ENCODE measurements at regions not wholly inside any gene's neighbourhood (a gene's known extent, or its start where the extent isn't known, plus 50 kb on each side); places are given as distances from the start of the nearest gene placed in this dataset.
A peak's percentile ranks its signal among the peaks of the same experiment; 100 is the strongest.

DNA sequence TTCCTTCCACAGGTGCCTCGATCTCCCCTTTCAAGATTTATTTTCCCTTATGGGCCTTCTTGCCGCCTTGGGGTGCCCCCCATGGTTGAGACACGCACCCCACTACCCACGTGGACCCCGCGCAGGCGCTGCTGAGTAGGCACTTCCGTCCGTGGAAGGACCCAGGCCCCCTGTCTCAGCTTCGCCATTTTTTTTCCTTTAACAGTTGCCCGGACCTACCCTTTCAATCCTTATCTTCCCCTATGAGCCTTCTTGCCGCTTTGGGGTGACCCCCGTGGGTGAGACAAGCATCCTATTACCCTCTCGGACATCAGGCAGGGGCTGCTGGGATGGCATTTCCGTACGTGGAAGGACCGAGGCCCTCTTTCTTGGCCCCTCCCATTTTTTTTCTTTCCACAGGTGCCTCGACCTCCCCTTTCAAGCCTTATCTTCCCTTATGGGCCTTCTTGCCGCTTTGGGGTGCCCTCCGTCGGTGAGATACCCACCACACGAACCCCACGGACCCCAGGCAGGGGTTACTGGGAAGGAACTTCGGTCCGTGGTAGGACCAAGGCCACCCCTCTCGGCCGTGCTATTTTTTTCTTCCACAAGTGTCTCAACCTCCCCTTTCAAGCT lies 268.2 kb downstream of the ALG10 start:
- H3K27me3 ChIP-seq, result peaks cover 0 to 16% (median 0%) of the 10 kb centered on the region in 9 donors
- 61 to 64% (median 62%) methylated on average over 27 of the region's 27 CpGs for WGBS, 4 donors
- no peak overlapping the region for H3K4me3 ChIP-seq
- TF ChIP-seq POLR2A (IDR thresholded peaks at IDR 0.05), result no peak
- TF ChIP-seq, protein P1, sequence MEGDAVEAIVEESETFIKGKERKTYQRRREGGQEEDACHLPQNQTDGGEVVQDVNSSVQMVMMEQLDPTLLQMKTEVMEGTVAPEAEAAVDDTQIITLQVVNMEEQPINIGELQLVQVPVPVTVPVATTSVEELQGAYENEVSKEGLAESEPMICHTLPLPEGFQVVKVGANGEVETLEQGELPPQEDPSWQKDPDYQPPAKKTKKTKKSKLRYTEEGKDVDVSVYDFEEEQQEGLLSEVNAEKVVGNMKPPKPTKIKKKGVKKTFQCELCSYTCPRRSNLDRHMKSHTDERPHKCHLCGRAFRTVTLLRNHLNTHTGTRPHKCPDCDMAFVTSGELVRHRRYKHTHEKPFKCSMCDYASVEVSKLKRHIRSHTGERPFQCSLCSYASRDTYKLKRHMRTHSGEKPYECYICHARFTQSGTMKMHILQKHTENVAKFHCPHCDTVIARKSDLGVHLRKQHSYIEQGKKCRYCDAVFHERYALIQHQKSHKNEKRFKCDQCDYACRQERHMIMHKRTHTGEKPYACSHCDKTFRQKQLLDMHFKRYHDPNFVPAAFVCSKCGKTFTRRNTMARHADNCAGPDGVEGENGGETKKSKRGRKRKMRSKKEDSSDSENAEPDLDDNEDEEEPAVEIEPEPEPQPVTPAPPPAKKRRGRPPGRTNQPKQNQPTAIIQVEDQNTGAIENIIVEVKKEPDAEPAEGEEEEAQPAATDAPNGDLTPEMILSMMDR (IDR thresholded peaks at IDR 0.05), result no peak
- no peaks in the 10 kb centered on the region for H3K4me1 ChIP-seq
- H3K27ac ChIP-seq, result no peak overlapping the region
- DNase-seq (peak in 1 of 5 donors; percentile 2), ATAC-seq (no peak)
- intact Hi-C loops (cut with DNase I), result no loop called here
- H3K9me3 ChIP-seq, result peaks cover 0 to 28% (median 9%) of the 10 kb centered on the region in 12 donors
- no peaks in the 10 kb centered on the region for H3K36me3 ChIP-seq

GRCh38 chr12:34291001-34291400 lies 268.7 kb downstream of the ALG10 start:
- whole genome bisulfite sequencing, 4 donors, result 78 to 83% (median 79%) methylated on average over 17 of the region's 17 CpGs

DNA sequence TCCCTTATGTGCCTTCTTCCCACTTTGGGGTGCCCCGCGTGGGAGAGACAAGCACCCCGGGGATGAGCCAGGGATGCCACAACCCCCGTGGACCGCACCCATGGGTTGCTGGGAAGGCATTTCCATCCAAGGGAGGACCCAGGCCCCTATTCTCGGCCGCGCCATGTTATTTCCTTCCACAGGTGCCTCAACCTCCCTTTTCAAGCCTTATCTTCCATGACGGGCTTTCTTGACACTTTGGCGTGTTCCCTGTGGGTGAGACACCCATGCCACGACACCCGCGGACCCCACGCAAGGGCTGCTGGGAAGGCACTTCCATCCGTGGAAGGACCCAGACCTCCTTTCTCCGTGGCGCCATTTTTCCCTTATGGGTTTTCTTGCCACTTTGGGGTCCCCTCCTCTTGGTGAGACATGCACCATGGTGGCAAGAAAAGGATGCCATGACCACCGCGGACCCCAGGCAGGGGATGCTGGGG lies 269.2 kb downstream of the ALG10 start:
- Histone ChIP-seq H3K27ac (no peak overlapping the region), H3K27me3 (peaks cover 0 to 20% (median 0%) of the 10 kb centered on the region in 9 donors), H3K4me3 (no peak overlapping the region), H3K4me1 (no peaks in the 10 kb centered on the region), H3K36me3 (no peaks in the 10 kb centered on the region), H3K9me3 (peaks cover 0 to 18% (median under 1%) of the 10 kb centered on the region in 12 donors)
- TF ChIP-seq, protein P1 (IDR thresholded peaks at IDR 0.05), result no peak
- no peak for TF ChIP-seq POLR2A (IDR thresholded peaks at IDR 0.05)
- DNase-seq (peak in 2 of 5 donors; percentile 2 to 20), ATAC-seq (no peak)
- intact Hi-C loops (cut with DNase I), result no loop called here
- 77 to 81% (median 79%) methylated on average over 19 of the region's 19 CpGs for WGBS, 4 donors

More at GRCh38 chr12:34291001-34291400, 268.7 kb downstream of the ALG10 start:
- Histone ChIP-seq H3K4me3 (no peak overlapping the region), H3K9me3 (peaks cover 0 to 23% (median 5%) of the 10 kb centered on the region in 12 donors), H3K27ac (no peak overlapping the region), H3K4me1 (no peaks in the 10 kb centered on the region), H3K27me3 (peaks cover 0 to 20% (median 0%) of the 10 kb centered on the region in 9 donors), H3K36me3 (no peaks in the 10 kb centered on the region)
- TF ChIP-seq, protein P1 (IDR thresholded peaks at IDR 0.05), result no peak
- TF ChIP-seq POLR2A (IDR thresholded peaks at IDR 0.05), result no peak
- intact Hi-C loops (cut with DNase I), result no loop called here
- DNase-seq (peak in 2 of 5 donors; percentile 2 to 35), ATAC-seq (no peak)

- DNase-seq, result peak in 1 of 5 donors; percentile 38
Measured at GRCh38 chr12:34292736-34293625, 270.7 kb downstream of the ALG10 start.

More at GRCh38 chr12:34292736-34293625, 270.7 kb downstream of the ALG10 start:
- H3K27me3 ChIP-seq, result peaks cover 0 to 20% (median 0%) of the 10 kb centered on the region in 9 donors
- TF ChIP-seq POLR2A (IDR thresholded peaks at IDR 0.05), result no peak
- TF ChIP-seq, protein P1 (IDR thresholded peaks at IDR 0.05), result peak in 5 of 12 donors; percentile 5 to 33 (median 14)
- no peak overlapping the region for H3K4me3 ChIP-seq
- peaks cover 0 to 3% (median 0%) of the 10 kb centered on the region in 12 donors for H3K9me3 ChIP-seq
- no peak for ATAC-seq
- intact Hi-C loops (cut with DNase I), result no loop called here
- H3K4me1 ChIP-seq, result no peaks in the 10 kb centered on the region
- H3K27ac ChIP-seq, result no peak overlapping the region
- no peaks in the 10 kb centered on the region for H3K36me3 ChIP-seq
- 72 to 80% (median 74%) methylated on average over 34 of the region's 34 CpGs for WGBS, 4 donors
